ENCODE measurements at regions not wholly inside any gene's neighbourhood (a gene's known extent, or its start where the extent isn't known, plus 50 kb on each side); places are given as distances from the start of the nearest gene placed in this dataset.

DNA sequence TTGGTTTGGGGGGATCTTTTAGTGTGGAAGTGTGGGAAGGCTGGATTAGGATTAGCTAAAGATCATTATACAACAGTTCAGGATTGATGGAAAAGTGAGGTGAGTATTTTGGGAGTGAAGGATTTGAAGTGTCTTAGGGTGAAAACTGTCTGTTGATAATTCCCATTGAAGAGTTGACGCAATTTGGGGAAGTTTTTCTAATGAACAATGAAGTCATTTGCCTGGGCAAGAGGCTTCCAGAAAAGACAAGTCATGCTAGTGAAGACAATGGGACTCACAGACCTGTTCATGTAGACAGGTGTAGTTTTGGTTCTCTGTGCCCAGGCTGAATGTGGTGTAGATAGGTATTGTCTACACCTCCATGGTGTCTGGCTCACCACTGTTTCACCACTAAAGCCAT lies 194.3 kb upstream of the GPR26 start:
- no peak overlapping the region for H3K4me3 ChIP-seq (replicated peaks; ENCODE audit: low read depth, low read length)
- no peak for DNase-seq (ENCODE audit: extremely low read depth, low read depth)
- TF ChIP-seq, protein P1, sequence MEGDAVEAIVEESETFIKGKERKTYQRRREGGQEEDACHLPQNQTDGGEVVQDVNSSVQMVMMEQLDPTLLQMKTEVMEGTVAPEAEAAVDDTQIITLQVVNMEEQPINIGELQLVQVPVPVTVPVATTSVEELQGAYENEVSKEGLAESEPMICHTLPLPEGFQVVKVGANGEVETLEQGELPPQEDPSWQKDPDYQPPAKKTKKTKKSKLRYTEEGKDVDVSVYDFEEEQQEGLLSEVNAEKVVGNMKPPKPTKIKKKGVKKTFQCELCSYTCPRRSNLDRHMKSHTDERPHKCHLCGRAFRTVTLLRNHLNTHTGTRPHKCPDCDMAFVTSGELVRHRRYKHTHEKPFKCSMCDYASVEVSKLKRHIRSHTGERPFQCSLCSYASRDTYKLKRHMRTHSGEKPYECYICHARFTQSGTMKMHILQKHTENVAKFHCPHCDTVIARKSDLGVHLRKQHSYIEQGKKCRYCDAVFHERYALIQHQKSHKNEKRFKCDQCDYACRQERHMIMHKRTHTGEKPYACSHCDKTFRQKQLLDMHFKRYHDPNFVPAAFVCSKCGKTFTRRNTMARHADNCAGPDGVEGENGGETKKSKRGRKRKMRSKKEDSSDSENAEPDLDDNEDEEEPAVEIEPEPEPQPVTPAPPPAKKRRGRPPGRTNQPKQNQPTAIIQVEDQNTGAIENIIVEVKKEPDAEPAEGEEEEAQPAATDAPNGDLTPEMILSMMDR (IDR thresholded peaks at IDR 0.05; ENCODE audit: low read depth, low read length, missing control alignments): no peak

DNA sequence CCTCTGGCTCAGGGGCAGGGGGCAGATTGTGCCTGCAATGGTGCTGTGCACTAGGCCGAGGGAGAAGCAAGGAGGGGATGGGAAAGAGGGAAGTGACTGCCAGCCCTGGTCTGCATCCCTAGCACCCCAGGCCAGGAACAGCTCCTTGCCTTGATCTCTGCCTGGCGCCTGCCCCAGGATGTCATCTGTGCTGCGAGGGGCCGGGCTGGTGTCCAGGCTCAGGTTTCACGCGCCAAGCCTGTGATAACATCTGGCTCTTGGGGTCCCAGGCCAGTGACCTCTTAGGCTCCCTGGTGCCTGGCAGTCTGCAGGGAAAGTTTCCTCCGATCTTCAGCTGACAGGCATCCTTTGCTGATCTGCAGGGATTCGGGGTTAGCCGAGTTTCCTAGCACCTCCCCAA lies 193.5 kb upstream of the GPR26 start:
- no peak overlapping the region for H3K4me3 ChIP-seq (replicated peaks; ENCODE audit: low read depth, low read length)
- no peak for DNase-seq (ENCODE audit: extremely low read depth, low read depth)
- TF ChIP-seq, protein P1 (IDR thresholded peaks at IDR 0.05; ENCODE audit: low read depth, low read length, missing control alignments): no peak

DNA sequence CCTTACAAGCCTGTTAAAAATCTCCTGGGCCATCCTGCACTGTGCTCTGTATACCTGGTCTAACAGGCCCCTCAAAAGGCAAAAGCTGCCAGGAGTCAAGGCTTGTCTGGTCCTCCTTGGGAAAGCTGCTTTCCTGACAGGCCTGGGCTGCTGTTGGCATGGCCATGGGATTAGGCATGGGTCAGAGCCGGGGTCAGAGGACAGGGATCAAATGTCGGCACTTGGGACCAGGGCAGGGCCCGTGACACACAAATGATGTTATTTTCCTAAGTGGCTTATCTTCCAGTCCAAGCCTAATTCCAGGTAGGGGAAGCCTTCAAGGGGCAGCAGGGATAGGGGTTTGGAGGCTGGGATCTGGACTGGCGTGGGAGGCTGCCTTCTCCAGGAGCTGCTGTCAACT lies 191.5 kb upstream of the GPR26 start:
- H3K4me3 ChIP-seq (replicated peaks; ENCODE audit: low read depth, low read length): no peak overlapping the region
- TF ChIP-seq, protein P1 (IDR thresholded peaks at IDR 0.05; ENCODE audit: low read depth, low read length, missing control alignments): no peak
- no peak for DNase-seq (ENCODE audit: extremely low read depth, low read depth)

DNA sequence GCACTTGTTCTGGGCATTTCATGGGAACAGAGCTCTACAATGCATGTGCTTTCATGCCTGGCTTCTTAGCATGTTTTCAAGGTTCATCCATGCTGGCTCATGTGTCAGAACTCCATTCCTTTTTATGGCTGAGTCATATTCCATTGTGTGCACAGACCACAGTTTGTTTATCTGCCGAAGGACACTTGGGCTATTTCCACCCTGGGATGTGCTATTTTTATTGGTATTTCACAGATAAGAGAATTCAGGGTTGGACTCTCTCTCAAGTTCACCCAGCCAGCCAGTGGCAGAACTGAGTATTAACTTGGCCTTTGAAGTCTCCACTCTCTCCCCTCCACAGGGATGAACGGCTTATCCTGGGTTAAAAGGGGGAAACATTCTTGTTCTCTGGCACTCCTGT lies 190.7 kb upstream of the GPR26 start:
- TF ChIP-seq, protein P1 (IDR thresholded peaks at IDR 0.05; ENCODE audit: low read depth, low read length, missing control alignments): no peak
- no peak for DNase-seq (ENCODE audit: extremely low read depth, low read depth)
- no peak overlapping the region for H3K4me3 ChIP-seq (replicated peaks; ENCODE audit: low read depth, low read length)

DNA sequence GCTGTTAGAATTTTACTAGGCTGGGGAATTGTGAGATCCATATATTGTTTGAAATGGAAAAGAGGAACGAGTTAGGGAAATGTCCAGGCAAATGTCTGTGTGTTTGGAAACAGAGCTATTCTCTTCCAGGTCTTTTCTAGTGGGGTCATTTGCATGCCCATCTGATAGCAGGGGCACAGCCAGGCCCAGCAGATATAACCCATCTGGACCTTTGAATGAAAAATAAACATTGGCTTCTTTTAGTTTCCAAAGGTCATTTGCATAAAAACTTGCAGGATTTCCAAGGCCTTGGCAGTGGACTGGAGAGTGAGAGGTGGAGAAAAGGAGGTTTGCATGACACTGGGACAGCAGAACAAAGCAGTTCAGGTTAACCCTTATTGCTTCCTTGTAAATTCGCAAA lies 188.0 kb upstream of the GPR26 start:
- H3K4me3 ChIP-seq (replicated peaks; ENCODE audit: low read depth, low read length): no peak overlapping the region
- DNase-seq (ENCODE audit: extremely low read depth, low read depth): no peak
- TF ChIP-seq, protein P1 (IDR thresholded peaks at IDR 0.05; ENCODE audit: low read depth, low read length, missing control alignments): no peak

DNA sequence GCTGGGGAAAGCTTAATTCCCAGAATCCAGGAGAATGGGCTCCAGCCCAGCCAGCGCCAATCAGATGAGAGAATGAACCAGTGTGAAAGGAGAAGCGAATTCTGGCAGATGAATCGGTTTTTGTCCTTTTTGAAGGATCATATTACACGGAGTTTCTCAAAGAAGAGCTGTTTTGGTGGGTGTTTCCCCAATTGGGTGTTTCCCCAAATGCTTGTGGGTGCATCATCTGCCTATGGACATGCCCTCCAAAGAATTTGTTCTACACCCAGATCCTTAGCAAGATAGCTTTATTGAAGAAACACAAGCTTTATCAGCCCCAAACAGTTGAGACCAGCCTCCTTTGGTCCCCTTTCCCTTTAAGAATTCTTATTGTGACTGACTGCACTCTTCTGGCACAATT lies 186.5 kb upstream of the GPR26 start:
- DNase-seq (ENCODE audit: extremely low read depth, low read depth): no peak
- TF ChIP-seq, protein P1 (IDR thresholded peaks at IDR 0.05; ENCODE audit: low read depth, low read length, missing control alignments): no peak

DNA sequence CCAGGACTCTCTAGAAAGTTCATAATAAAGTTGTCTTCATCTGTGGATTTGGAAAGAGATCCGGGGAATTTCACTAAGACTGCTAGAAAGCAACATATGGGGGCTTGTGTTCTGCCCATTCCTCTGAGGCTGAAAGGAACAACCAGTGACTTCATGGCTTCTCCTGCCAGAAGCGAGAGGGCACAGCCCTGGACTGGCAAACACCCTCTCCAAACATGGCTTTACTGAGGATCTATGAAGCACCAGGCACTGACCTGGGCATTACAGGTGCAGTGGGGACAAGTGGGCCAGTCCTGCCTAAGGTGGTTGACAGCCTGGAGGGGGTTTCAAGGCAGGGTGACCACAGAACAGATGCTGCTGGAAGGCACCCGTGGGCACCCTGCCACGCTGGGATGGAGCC lies 185.8 kb upstream of the GPR26 start:
- no peak overlapping the region for H3K4me3 ChIP-seq (replicated peaks; ENCODE audit: low read depth, low read length)
- TF ChIP-seq, protein P1 (IDR thresholded peaks at IDR 0.05; ENCODE audit: low read depth, low read length, missing control alignments): no peak
- DNase-seq (ENCODE audit: extremely low read depth, low read depth): no peak

More for the DNA sequence above, 186.5 kb upstream of the GPR26 start:
- H3K4me3 ChIP-seq (replicated peaks; ENCODE audit: low read depth, low read length): no peak overlapping the region

Data from HFF-Myc (cell line).